Iris pigment epithelial cell (primary cell): ENCODE measurements at regions not wholly inside any gene's neighbourhood (a gene's known extent, or its start where the extent isn't known, plus 50 kb on each side); places are given as distances from the start of the nearest gene placed in this dataset.

Source experiments
- DNase-seq: peaks from one replicate; pipeline ENCODE4 v3.0.0-alpha.2; 2011; ENCODE audit warnings: low read depth

GRCh38 chr4:62360156-62360545 lies 1160.0 kb downstream of the ADGRL3 start:
- DNase-seq = no peak

- no peak for DNase-seq
Measured at GRCh38 chr4:62359441-62360155, 1159.5 kb downstream of the ADGRL3 start.

- DNase-seq = no peak
Measured at GRCh38 chr4:62344915-62345314, 1144.8 kb downstream of the ADGRL3 start.

DNA sequence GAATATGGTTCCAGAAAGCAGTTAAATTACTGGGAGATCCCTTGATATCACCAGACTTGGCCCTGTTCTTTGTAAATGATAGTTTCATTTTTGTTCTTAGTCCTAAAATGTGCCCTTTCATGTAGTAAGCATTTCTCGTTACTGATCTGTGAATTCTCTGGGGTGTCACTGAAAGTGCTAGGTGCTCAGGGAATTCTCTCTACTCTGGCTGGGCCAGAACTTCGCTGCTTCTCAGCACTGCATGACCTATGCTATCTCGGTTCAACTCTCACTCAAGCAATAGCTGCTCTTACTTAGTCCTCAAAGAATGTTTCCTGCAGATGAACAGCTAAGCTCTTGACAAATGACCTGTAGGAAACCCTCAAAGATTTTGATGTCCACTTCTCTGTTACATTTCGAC lies 1144.3 kb downstream of the ADGRL3 start:
- DNase-seq = no peak

- DNase-seq = no peak
Measured at GRCh38 chr4:62342346-62342745, 1142.2 kb downstream of the ADGRL3 start.

DNA sequence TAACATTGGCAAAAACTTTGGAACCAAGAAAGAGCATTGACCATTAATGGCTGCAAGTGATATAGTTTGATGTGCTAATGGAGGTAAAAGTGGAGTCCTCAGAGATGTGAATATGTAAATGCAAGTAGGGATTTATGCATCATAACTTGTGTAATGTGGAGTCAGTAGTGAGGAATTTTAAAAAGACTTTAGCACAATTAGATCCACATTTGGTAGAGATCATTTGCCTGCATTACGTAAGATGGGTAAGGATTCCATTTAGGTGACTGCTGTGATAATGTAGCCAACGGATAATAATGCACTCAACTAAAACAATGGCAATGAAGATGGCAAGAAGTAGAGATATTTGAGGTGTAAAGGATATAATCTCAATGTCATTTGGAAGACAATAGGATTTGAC lies 1128.4 kb downstream of the ADGRL3 start:
- DNase-seq = no peak

- no peak for DNase-seq
Measured at GRCh38 chr4:62327612-62328297, 1127.6 kb downstream of the ADGRL3 start.

- DNase-seq = no peak
Measured at GRCh38 chr4:62324215-62324614, 1124.1 kb downstream of the ADGRL3 start.

GRCh38 chr4:62320612-62321011 lies 1120.5 kb downstream of the ADGRL3 start:
- no peak for DNase-seq

DNA sequence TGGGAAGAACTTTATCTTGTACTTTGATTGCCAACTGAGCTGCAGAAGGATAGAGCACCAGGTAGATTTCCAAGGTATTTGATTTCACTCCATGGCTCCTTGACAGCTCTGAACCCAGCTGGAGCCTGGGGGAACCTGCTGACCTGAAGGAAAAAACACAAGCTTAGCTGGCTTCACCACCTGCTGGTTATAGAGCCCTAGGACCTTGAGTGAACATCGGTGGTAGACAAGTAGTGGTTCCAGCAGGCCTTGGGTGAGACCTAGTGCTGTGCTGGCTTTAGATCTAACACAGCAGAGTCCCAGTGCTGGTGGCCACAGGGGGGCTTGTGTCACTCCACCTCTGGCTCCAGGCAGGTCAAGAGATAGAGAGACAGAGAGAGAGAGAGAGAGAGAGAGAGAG lies 1102.6 kb downstream of the ADGRL3 start:
- DNase-seq = no peak

- no peak for DNase-seq
Measured at GRCh38 chr4:62301500-62301899, 1101.4 kb downstream of the ADGRL3 start.

DNA sequence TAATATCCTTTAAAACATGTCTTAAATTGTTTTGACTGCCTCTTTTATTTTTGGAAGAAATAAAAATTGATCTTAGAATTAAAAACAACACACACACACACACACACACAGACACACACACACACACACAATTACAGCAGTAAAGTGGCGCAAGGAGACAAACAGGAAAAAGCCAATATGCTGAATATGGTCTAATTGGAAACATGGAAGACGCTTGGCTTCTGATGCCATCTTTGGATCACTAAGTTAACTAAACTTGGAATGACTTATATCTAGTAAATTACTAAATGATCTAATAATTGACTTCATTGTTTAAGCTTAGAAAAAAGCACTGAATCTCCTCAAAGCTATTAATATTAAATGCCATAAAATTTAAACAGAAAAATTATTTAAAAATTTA lies 1093.4 kb downstream of the ADGRL3 start:
- no peak for DNase-seq

DNA sequence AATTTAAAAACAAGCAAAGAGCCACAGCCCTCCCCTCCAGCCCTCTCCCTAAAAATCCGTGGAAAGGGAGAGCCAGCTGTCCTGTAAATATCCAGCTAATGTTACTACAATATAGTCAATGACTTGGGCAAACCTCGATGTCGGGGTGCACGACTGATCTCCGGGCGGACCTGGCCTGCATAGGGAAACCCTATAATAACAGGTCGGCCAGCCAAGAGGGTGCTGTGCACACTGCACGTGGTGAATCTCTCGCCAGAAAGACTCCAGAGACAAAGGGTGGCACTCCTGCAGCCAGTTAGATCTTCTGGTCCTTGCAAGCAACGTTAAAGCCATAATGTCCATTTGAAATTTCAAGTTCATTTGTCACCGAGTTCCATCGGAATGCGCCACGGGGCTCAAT lies 1092.8 kb downstream of the ADGRL3 start:
- no peak for DNase-seq

GRCh38 chr4:62288808-62289541 lies 1088.8 kb downstream of the ADGRL3 start:
- DNase-seq = no peak

- DNase-seq = no peak
Measured at GRCh38 chr4:62285026-62285425, 1084.9 kb downstream of the ADGRL3 start.

DNA sequence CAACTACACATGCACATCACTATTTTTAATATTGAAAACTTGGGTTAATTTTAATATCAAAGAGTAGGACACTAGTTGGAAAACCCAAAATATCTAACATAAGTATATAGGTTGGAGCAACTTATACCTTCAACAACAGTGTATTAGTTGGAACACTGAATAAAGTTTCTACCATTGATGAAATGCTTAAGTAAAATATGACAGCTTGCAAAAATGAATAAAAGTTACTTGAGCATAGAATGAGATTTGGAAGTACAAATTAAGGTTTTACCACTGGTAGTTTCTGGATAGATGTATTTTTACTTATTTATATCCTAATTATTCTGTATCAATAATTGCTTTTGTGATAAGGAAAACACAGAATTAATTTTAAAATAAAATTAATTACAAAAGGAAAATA lies 1079.6 kb downstream of the ADGRL3 start:
- no peak for DNase-seq

- no peak for DNase-seq
Measured at GRCh38 chr4:62275470-62275869, 1075.3 kb downstream of the ADGRL3 start.

- DNase-seq = no peak
Measured at GRCh38 chr4:62274782-62275181, 1074.7 kb downstream of the ADGRL3 start.

DNA sequence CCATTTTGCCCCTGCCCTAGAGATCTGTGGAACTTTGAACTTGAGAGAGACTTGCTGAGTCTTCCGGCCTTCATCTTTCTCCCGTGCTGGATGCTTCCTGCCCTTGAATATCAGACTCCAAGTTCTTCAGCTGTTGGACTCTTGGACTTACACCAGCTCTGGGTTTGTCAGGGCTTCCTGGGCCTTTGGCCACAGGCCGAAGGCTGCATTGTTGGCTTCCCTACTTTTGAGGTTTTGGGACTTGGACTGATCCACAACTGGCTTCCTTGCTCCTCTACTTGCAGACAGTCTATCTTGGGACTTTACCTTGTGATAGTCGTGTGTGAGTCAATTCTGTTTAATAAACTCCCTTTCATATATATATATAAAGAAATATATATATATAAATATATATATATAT lies 1071.0 kb downstream of the ADGRL3 start:
- DNase-seq = no peak

- DNase-seq = no peak
Measured at GRCh38 chr4:62269918-62270317, 1069.8 kb downstream of the ADGRL3 start.

GRCh38 chr4:62263454-62263853 lies 1063.3 kb downstream of the ADGRL3 start:
- DNase-seq = no peak

GRCh38 chr4:62262676-62263075 lies 1062.5 kb downstream of the ADGRL3 start:
- no peak for DNase-seq

- DNase-seq = no peak
Measured at GRCh38 chr4:62260254-62260653, 1060.1 kb downstream of the ADGRL3 start.
